ENCODE measurements at regions not wholly inside any gene's neighbourhood (a gene's known extent, or its start where the extent isn't known, plus 50 kb on each side); places are given as distances from the start of the nearest gene placed in this dataset.

DNA sequence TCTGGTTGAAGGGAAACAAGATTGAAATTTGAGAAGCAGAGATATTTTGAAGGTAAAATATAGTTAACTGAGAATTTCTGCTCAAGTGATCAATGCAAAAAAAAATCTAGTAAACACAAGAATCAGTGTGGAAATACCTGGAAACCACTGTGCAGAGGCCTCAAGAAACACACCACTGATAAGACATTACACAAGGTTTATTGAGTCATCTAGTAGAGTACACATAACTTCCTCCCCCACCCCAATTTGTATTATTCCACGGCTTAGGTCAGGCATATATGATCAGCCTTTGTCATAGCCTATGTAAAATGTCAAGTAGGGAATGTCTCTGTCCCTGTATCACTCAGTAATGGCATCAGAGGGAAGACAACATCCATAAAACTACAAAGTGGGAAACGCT, 447.8 kb upstream of the BCHE start:
- TF ChIP-seq CTCF (IDR thresholded peaks at IDR 0.05) (no peak), EZH2 (IDR thresholded peaks at IDR 0.05) (no peak), EZH2phosphoT487 (IDR thresholded peaks at IDR 0.05) (no peak)
